Panc1 (cell line): ENCODE measurements at regions not wholly inside any gene's neighbourhood (a gene's known extent, or its start where the extent isn't known, plus 50 kb on each side); places are given as distances from the start of the nearest gene placed in this dataset.

Experiments used
- ATAC-seq: fragments of 200-7000 bp; cut with Tn5 transposase; 2 replicates; pipeline ENCODE4 v1.9.1; 2020; ENCODE audit warnings: mild to moderate bottlenecking, moderate library complexity
- BruUV-seq: library from RNA; stranded (reverse); fragments of 400-500 nt; replicated peaks from 2 replicates; lab custom pipeline; 2021; lab: Mats Ljungman, UMichigan
- CTCF ChIA-PET: fragments of 300-600 bp; sonication (Branson Sonifier 250); formaldehyde crosslinking; loops from one replicate; lab custom pipeline; 2022; ENCODE audit warnings: antibody characterized with exemption; lab: Charles Lee
- POLR2A ChIA-PET: fragments of 300-600 bp; sonication (Branson Sonifier 250); formaldehyde crosslinking; loops from one replicate; lab custom pipeline; 2022; ENCODE audit warnings: antibody characterized with exemption; lab: Charles Lee
- DNase-seq: peaks from one replicate; pipeline ENCODE4 v3.0.0-alpha.2; 2010; ENCODE audit warnings: low read depth, low spot score
- H3K27ac ChIP-seq: 2 replicates; pipeline ENCODE4 v1.5.1; 2011; ENCODE audit warnings: mild to moderate bottlenecking, low read length, inconsistent platforms
- H3K27me3 ChIP-seq: fragments of 200-500 bp; sonication (Bioruptor generic); 2 replicates; pipeline ENCODE4 v1.6.0; 2014; ENCODE audit warnings: low read length, inconsistent platforms; ENCODE audit not compliant: control insufficient read depth, insufficient read depth
- H3K36me3 ChIP-seq: fragments of 200-500 bp; sonication (Bioruptor generic); 2 replicates; pipeline ENCODE4 v1.5.1; 2014; ENCODE audit warnings: inconsistent platforms, mild to moderate bottlenecking, low read length, moderate library complexity; ENCODE audit not compliant: control insufficient read depth, insufficient read depth
- H3K4me1 ChIP-seq: 2 replicates; pipeline ENCODE4 v1.5.1; 2011; ENCODE audit warnings: inconsistent platforms, mild to moderate bottlenecking, low read length, moderate library complexity; ENCODE audit not compliant: control insufficient read depth, insufficient read depth
- H3K4me3 ChIP-seq, 2 experiments: 2 replicates each; pipeline ENCODE4 v1.5.1; 2011 to 2012; ENCODE audit warnings: low read depth in 2 of 2, low read length in 2 of 2, mild to moderate bottlenecking in 2 of 2, inconsistent platforms in 1 of 2, moderate library complexity in 1 of 2
- H3K9me3 ChIP-seq: fragments of 200-500 bp; sonication (Bioruptor generic); 2 replicates; pipeline ENCODE4 v1.5.1; 2014; ENCODE audit warnings: low read depth, mild to moderate bottlenecking, inconsistent platforms, low read length, moderate library complexity; ENCODE audit not compliant: control insufficient read depth, insufficient read depth
- CTCF ChIP-seq: fragments of 450-650 bp; IDR thresholded peaks from 2 replicates; pipeline ENCODE4 v1.5.1; 2017; ENCODE audit warnings: mild to moderate bottlenecking
- POLR2AphosphoS5 ChIP-seq: IDR thresholded peaks from 2 replicates; pipeline ENCODE4 v1.6.1; 2012; ENCODE audit warnings: mild to moderate bottlenecking, low read depth, low read length, moderate library complexity
- REST ChIP-seq, 2 experiments: IDR thresholded peaks; 2 replicates each; pipeline ENCODE4 v1.6.1; 2011 to 2012; ENCODE audit warnings: low read depth in 2 of 2, control low read depth in 1 of 2, low read length in 1 of 2, mild to moderate bottlenecking in 1 of 2, moderate library complexity in 1 of 2; ENCODE audit not compliant: insufficient read depth in 1 of 2
- SIN3A ChIP-seq: IDR thresholded peaks from 2 replicates; pipeline ENCODE4 v1.6.1; 2012; ENCODE audit warnings: low read depth, mild to moderate bottlenecking, low read length, moderate library complexity, borderline replicate concordance; ENCODE audit not compliant: insufficient read depth
- TCF7L2 ChIP-seq: IDR thresholded peaks from 2 replicates; pipeline ENCODE4 v1.6.1; 2011; ENCODE audit warnings: mild to moderate bottlenecking, low read depth, low read length, inconsistent platforms
- in situ Hi-C: cut with HindIII; loops from 2 replicates; pipeline ENCODE4 v1.10.0; 2016; ENCODE audit warnings: low sequenced_read_pairs, low pct_unique_long_range_greater_than_20kb
- intact Hi-C: fragments of 100-400 bp; cut with micrococcal nuclease; formaldehyde crosslinking; loops from one replicate; pipeline ENCODE4 v1.10.0; 2022; ENCODE audit not compliant: unreplicated experiment

GRCh38 chr4:103904123-103904522, 184.3 kb upstream of the TACR3 start:
- H3K27me3 ChIP-seq, result no peaks in the 10 kb centered on the region
- no peaks in the 10 kb centered on the region for H3K9me3 ChIP-seq
- ATAC-seq, result no peak
- intact Hi-C loops (no loop called here), in situ Hi-C loops (no loop called here)
- H3K4me1 ChIP-seq, result no peaks in the 10 kb centered on the region
- DNase-seq, result no peak
- POLR2A ChIA-PET, result no interaction called here
- H3K36me3 ChIP-seq, result no peaks in the 10 kb centered on the region
- CTCF ChIA-PET, result no interaction called here
- no peak for TF ChIP-seq POLR2AphosphoS5
- no peak for TF ChIP-seq SIN3A
- no TSS peak for BruUV-seq
- H3K4me3 ChIP-seq, result no peak overlapping the region
- no peak overlapping the region for H3K27ac ChIP-seq

GRCh38 chr4:103902730-103903129, 182.9 kb upstream of the TACR3 start:
- POLR2A ChIA-PET, result no interaction called here
- CTCF ChIA-PET, result no interaction called here

More at GRCh38 chr4:103902730-103903129, 182.9 kb upstream of the TACR3 start:
- Histone ChIP-seq H3K4me1 (no peaks in the 10 kb centered on the region), H3K36me3 (no peaks in the 10 kb centered on the region), H3K9me3 (no peaks in the 10 kb centered on the region), H3K4me3 (no peak overlapping the region), H3K27me3 (no peaks in the 10 kb centered on the region), H3K27ac (no peak overlapping the region)
- no peak for TF ChIP-seq CTCF
- no peak for TF ChIP-seq TCF7L2
- no peak for TF ChIP-seq POLR2AphosphoS5
- TF ChIP-seq SIN3A, result no peak
- TF ChIP-seq REST (IDR thresholded peaks at IDR 0.05; ENCODE audit: insufficient read depth in 1 of 2, low read depth in 2 of 2, low read length in 1 of 2), result no peak
- no peak for DNase-seq
- BruUV-seq, result no TSS peak
- intact Hi-C loops, result no loop called here
- no peak for ATAC-seq
- in situ Hi-C loops, result no loop called here
